ENCODE measurements at regions not wholly inside any gene's neighbourhood (a gene's known extent, or its start where the extent isn't known, plus 50 kb on each side); places are given as distances from the start of the nearest gene placed in this dataset.

- TF ChIP-seq CTCF (IDR thresholded peaks at IDR 0.05): no peak
- no peak for TF ChIP-seq POLR2AphosphoS5 (IDR thresholded peaks at IDR 0.05)
- TF ChIP-seq POLR2A (IDR thresholded peaks at IDR 0.05): no peak
Observed at GRCh38 chr16:24433706-24434105, 105.7 kb upstream of the RBBP6 start.
